ENCODE measurements at regions not wholly inside any gene's neighbourhood (a gene's known extent, or its start where the extent isn't known, plus 50 kb on each side); places are given as distances from the start of the nearest gene placed in this dataset.
"Not testable (repeated sequence)": the region's sequence is repeated elsewhere in the genome, so short reads cannot be mapped to it uniquely, and the experiment has no call there.

DNA sequence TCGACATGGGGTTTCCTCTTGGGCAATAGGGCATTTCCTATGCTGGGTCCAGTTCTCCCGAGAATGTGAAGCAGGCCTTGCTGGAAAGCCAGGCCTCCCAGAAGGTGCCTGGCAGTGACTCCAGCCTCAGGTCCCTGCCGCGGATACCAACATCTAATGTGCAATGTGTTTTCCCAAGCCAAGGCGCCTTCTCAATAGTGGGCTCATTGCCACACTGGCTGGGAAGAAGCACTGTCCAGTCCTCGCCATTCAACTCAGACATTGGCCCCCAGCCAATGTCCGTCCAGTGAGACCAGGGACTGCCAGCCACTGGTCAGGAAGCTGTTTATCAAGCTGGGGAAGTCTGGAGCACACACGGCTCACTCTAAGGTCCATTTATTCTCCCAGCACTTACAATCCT, 317.9 kb downstream of the ANAPC1 start:
- H3K4me2 ChIP-seq (ENCODE audit: low read length); H3K4me1 ChIP-seq (ENCODE audit: insufficient read depth, low read length); H3K36me3 ChIP-seq (ENCODE audit: low read depth, low read length); POLR2A ChIA-PET (ENCODE audit: unreplicated experiment); H3K9ac ChIP-seq (ENCODE audit: low read length); H3K27me3 ChIP-seq (ENCODE audit: low read length); H3K9me3 ChIP-seq (ENCODE audit: low read length); CTCF ChIA-PET; H3K9me2 ChIP-seq (replicated peaks; ENCODE audit: low read length); H3K27ac ChIP-seq (ENCODE audit: low read length); intact Hi-C loops (cut with micrococcal nuclease); ATAC-seq; H3K4me3 ChIP-seq (ENCODE audit: low read length); H3K79me2 ChIP-seq (ENCODE audit: low read length); H4K20me1 ChIP-seq (ENCODE audit: low read length); BruUV-seq (replicated peaks); H2AFZ ChIP-seq (ENCODE audit: low read length); H3F3A ChIP-seq (ENCODE audit: low read length, unreplicated experiment); DNase-seq: not testable (repeated sequence)

DNA sequence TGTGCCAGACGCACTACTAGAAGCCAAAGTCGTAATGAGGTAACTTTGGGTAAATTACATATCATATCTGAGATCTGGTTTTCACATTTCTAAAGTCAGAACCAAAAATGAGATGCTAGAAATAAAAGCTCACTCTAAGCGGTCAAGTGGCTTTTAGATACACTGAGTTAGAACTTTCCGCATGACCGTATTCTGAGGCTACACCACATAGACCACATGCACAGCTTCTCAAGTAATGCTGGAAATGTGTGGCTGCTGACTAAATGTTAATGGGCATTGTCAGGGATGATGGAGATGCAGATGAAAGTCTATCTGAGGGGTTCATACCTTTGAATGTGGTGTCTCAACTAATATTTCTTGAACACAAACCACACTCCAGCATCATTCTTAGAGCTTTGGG, 316.8 kb downstream of the ANAPC1 start:
- H3F3A ChIP-seq (ENCODE audit: low read length, unreplicated experiment); DNase-seq; H3K9me3 ChIP-seq (ENCODE audit: low read length); H3K4me3 ChIP-seq (ENCODE audit: low read length); ATAC-seq; H3K9ac ChIP-seq (ENCODE audit: low read length); H3K36me3 ChIP-seq (ENCODE audit: low read depth, low read length); POLR2A ChIA-PET (ENCODE audit: unreplicated experiment); H3K9me2 ChIP-seq (replicated peaks; ENCODE audit: low read length); H3K79me2 ChIP-seq (ENCODE audit: low read length); intact Hi-C loops (cut with micrococcal nuclease); H2AFZ ChIP-seq (ENCODE audit: low read length); H4K20me1 ChIP-seq (ENCODE audit: low read length); H3K4me2 ChIP-seq (ENCODE audit: low read length); CTCF ChIA-PET; H3K27me3 ChIP-seq (ENCODE audit: low read length); H3K27ac ChIP-seq (ENCODE audit: low read length); BruUV-seq (replicated peaks); H3K4me1 ChIP-seq (ENCODE audit: insufficient read depth, low read length): not testable (repeated sequence)

- CTCF ChIA-PET; H3K36me3 ChIP-seq (ENCODE audit: low read depth, low read length); DNase-seq; H3K9ac ChIP-seq (ENCODE audit: low read length); intact Hi-C loops (cut with micrococcal nuclease); H3K9me3 ChIP-seq (ENCODE audit: low read length); H3F3A ChIP-seq (ENCODE audit: low read length, unreplicated experiment); H3K27ac ChIP-seq (ENCODE audit: low read length); H3K79me2 ChIP-seq (ENCODE audit: low read length); BruUV-seq (replicated peaks); ATAC-seq; POLR2A ChIA-PET (ENCODE audit: unreplicated experiment); H3K4me1 ChIP-seq (ENCODE audit: insufficient read depth, low read length); H3K4me3 ChIP-seq (ENCODE audit: low read length); H2AFZ ChIP-seq (ENCODE audit: low read length); H3K9me2 ChIP-seq (replicated peaks; ENCODE audit: low read length); H3K27me3 ChIP-seq (ENCODE audit: low read length); H3K4me2 ChIP-seq (ENCODE audit: low read length); H4K20me1 ChIP-seq (ENCODE audit: low read length): not testable (repeated sequence)
Observed at GRCh38 chr2:111569356-111570199, 314.4 kb downstream of the ANAPC1 start.

GRCh38 chr2:111570300-111571114, 313.5 kb downstream of the ANAPC1 start:
- H3K4me1 ChIP-seq (ENCODE audit: insufficient read depth, low read length); BruUV-seq (replicated peaks); H3K79me2 ChIP-seq (ENCODE audit: low read length); H3K36me3 ChIP-seq (ENCODE audit: low read depth, low read length); H3K9me2 ChIP-seq (replicated peaks; ENCODE audit: low read length); H2AFZ ChIP-seq (ENCODE audit: low read length); intact Hi-C loops (cut with micrococcal nuclease); H3K4me3 ChIP-seq (ENCODE audit: low read length); ATAC-seq; H3K9me3 ChIP-seq (ENCODE audit: low read length); H3K27me3 ChIP-seq (ENCODE audit: low read length); H3K4me2 ChIP-seq (ENCODE audit: low read length); H3F3A ChIP-seq (ENCODE audit: low read length, unreplicated experiment); H3K27ac ChIP-seq (ENCODE audit: low read length); POLR2A ChIA-PET (ENCODE audit: unreplicated experiment); H4K20me1 ChIP-seq (ENCODE audit: low read length); DNase-seq; CTCF ChIA-PET; H3K9ac ChIP-seq (ENCODE audit: low read length): not testable (repeated sequence)

- H3K4me1 ChIP-seq (ENCODE audit: insufficient read depth, low read length); H3K36me3 ChIP-seq (ENCODE audit: low read depth, low read length); H3K9me2 ChIP-seq (replicated peaks; ENCODE audit: low read length); H3K27ac ChIP-seq (ENCODE audit: low read length); H3K27me3 ChIP-seq (ENCODE audit: low read length); H3K4me3 ChIP-seq (ENCODE audit: low read length); H3K9ac ChIP-seq (ENCODE audit: low read length); intact Hi-C loops (cut with micrococcal nuclease); POLR2A ChIA-PET (ENCODE audit: unreplicated experiment); H3K79me2 ChIP-seq (ENCODE audit: low read length); BruUV-seq (replicated peaks); H2AFZ ChIP-seq (ENCODE audit: low read length); H4K20me1 ChIP-seq (ENCODE audit: low read length); ATAC-seq; H3F3A ChIP-seq (ENCODE audit: low read length, unreplicated experiment); H3K4me2 ChIP-seq (ENCODE audit: low read length); CTCF ChIA-PET; H3K9me3 ChIP-seq (ENCODE audit: low read length); DNase-seq: not testable (repeated sequence)
Observed at GRCh38 chr2:111574803-111575202, 309.2 kb downstream of the ANAPC1 start.

- H3K9me3 ChIP-seq (ENCODE audit: low read length); BruUV-seq (replicated peaks); CTCF ChIA-PET; H3K9me2 ChIP-seq (replicated peaks; ENCODE audit: low read length); H3K9ac ChIP-seq (ENCODE audit: low read length); H3K36me3 ChIP-seq (ENCODE audit: low read depth, low read length); H3F3A ChIP-seq (ENCODE audit: low read length, unreplicated experiment); POLR2A ChIA-PET (ENCODE audit: unreplicated experiment); H3K27ac ChIP-seq (ENCODE audit: low read length); H3K79me2 ChIP-seq (ENCODE audit: low read length); H3K27me3 ChIP-seq (ENCODE audit: low read length); H3K4me1 ChIP-seq (ENCODE audit: insufficient read depth, low read length); intact Hi-C loops (cut with micrococcal nuclease); H2AFZ ChIP-seq (ENCODE audit: low read length); H3K4me2 ChIP-seq (ENCODE audit: low read length); DNase-seq; H3K4me3 ChIP-seq (ENCODE audit: low read length); H4K20me1 ChIP-seq (ENCODE audit: low read length): not testable (repeated sequence)
- peak; percentile 48; the same call in 1 of the 2 replicates for ATAC-seq
Observed at GRCh38 chr2:111577154-111577885, 306.7 kb downstream of the ANAPC1 start.

Measured in PC-3 (cell line).